ENCODE measurements at regions not wholly inside any gene's neighbourhood (a gene's known extent, or its start where the extent isn't known, plus 50 kb on each side); places are given as distances from the start of the nearest gene placed in this dataset.

DNA sequence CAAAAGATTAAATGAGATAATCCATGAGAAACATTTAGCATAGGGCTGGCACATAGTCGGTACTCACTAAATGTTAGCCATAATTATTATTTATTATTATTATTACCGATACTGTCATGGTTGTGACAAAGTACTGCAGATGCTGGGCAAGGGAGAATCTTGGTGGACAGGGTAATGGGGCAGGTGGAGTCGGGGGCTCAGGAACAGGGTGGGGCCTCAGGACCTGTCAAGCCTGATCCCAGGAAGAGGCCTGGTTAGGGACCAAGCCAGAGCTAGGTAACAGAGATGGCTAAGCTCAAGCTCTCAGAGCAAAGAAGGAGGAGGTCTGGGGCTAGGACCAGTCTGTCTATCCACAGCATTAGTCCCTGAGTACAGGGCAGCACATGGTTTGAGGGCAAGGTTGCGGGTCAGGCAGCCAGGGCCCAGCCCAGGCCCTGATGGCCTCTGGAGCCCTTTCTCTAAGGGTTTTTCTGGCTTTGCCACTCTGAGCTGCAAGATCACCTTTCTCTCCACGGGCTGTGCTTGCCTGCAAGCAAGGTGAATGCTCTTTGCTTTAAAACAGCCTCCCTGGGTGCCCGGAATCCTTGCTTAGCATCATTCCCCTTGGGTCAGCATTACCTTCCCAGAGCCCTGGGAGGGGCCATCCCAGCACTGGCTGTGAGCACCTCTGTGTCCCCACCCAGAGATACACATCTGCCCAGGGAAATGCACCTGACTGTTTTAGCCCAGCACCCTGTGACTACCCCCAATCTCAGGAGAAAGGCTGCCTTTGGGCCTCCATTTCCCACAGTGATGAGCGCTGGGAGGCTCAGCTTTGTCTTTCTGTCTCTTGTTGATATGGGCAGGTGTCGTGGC lies 572.0 kb downstream of the PTPRU start:
- Histone ChIP-seq H3K27ac (no peak overlapping the region), H3K27me3 (no peaks in the 10 kb centered on the region), H3K4me1 (peaks cover 5 to 14% of the 10 kb centered on the region in 2 donors), H3K9me3 (no peaks in the 10 kb centered on the region), H3K36me3 (no peaks in the 10 kb centered on the region), H3K4me3 (replicated peaks in 1 of 3) (no peak overlapping the region)
- DNase-seq, result no peak
- intact Hi-C loops (cut with DNase I), result no loop called here
- TF ChIP-seq, protein P1, sequence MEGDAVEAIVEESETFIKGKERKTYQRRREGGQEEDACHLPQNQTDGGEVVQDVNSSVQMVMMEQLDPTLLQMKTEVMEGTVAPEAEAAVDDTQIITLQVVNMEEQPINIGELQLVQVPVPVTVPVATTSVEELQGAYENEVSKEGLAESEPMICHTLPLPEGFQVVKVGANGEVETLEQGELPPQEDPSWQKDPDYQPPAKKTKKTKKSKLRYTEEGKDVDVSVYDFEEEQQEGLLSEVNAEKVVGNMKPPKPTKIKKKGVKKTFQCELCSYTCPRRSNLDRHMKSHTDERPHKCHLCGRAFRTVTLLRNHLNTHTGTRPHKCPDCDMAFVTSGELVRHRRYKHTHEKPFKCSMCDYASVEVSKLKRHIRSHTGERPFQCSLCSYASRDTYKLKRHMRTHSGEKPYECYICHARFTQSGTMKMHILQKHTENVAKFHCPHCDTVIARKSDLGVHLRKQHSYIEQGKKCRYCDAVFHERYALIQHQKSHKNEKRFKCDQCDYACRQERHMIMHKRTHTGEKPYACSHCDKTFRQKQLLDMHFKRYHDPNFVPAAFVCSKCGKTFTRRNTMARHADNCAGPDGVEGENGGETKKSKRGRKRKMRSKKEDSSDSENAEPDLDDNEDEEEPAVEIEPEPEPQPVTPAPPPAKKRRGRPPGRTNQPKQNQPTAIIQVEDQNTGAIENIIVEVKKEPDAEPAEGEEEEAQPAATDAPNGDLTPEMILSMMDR (IDR thresholded peaks at IDR 0.05), result no peak
- WGBS, 2 donors, result 79 to 83% methylated on average over 8 of the region's 8 CpGs

DNA sequence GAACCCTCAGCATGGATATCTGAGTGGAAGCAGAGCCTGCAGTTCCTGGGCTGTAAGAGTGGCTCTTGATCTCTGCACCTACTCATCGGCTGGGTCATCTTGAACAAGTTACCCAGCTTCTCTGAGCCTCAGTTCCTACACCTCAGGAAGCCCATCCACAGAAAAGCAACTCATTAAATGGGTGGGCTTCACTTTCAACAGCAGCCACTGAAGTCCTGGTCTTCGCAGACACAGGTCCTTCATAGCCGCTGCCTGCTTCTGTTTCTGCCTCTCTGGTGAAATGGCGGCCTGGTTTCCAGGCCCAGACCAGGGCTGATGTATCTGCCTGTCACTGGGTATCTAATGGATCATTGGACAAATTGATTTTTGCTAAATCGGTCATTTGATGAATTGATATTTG lies 571.4 kb downstream of the PTPRU start:
- intact Hi-C loops (cut with DNase I), result no loop called here
- Histone ChIP-seq H3K4me3 (replicated peaks in 1 of 3) (no peak overlapping the region), H3K9me3 (no peaks in the 10 kb centered on the region), H3K27me3 (no peaks in the 10 kb centered on the region), H3K27ac (no peak overlapping the region), H3K36me3 (no peaks in the 10 kb centered on the region), H3K4me1 (peaks cover 5 to 14% of the 10 kb centered on the region in 2 donors)
- WGBS, 2 donors, result 92 to 93% methylated on average over 5 of the region's 5 CpGs
- DNase-seq, result no peak
- TF ChIP-seq POLR2A (IDR thresholded peaks at IDR 0.05), result no peak
- TF ChIP-seq, protein P1 (IDR thresholded peaks at IDR 0.05), result no peak

DNA sequence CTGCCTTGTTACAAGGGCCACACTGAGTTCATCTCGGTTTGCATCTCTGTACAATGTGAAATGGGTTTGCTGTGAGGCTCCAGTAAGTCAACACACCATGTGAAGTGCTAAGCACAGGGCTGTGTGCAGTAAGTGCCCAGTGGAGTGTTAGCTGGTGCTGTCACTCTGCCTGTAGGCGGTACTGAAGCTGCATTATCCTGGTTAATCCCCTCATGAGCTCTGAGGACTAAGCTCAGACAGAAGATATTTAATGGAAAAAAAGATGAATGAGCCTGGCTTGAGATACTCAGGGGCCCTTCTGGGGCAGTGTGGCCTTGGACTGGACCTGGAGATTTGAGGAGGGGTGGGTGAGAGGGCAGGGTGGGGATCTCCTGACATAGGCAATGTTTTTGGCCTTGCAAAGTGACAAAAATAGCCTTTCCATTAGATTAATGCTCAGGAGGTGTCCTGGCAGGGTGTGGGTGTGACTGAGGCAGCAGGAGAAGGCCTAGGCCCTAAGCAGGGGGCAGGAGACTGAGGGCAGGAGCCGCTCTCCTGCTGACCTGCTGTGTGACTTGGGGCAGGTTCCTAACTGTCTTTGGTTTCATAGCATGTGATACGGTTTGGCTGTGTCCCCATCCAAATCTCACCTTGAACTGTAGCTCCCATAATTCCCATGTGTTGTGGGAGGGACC lies 570.5 kb downstream of the PTPRU start:
- no peak overlapping the region for H3K4me3 ChIP-seq (replicated peaks in 1 of 3)
- intact Hi-C loops (cut with DNase I), result no loop called here
- no peaks in the 10 kb centered on the region for H3K9me3 ChIP-seq
- 55 to 67% methylated on average over 4 of the region's 4 CpGs for WGBS, 2 donors
- H3K27ac ChIP-seq, result no peak overlapping the region
- peaks cover 5 to 14% of the 10 kb centered on the region in 2 donors for H3K4me1 ChIP-seq
- H3K27me3 ChIP-seq, result peaks cover under 1% of the 10 kb centered on the region
- no peak for TF ChIP-seq POLR2A (IDR thresholded peaks at IDR 0.05)
- TF ChIP-seq, protein P1 (IDR thresholded peaks at IDR 0.05), result no peak
- DNase-seq, result no peak
- no peaks in the 10 kb centered on the region for H3K36me3 ChIP-seq

DNA sequence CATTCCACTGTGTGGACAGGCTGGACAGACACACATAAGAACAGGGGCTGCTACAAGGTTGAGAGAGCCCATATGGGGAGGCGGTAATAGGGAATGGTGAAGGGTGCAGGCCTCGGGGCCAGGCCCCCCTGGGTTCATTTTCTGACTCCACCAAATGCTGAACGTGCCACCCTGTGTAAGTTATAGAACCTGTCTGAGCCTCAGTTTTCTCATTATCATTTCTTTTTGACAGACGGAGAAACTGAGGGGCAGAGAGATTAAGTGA lies 569.5 kb downstream of the PTPRU start:
- Histone ChIP-seq H3K27ac (no peak overlapping the region), H3K4me3 (replicated peaks in 1 of 3) (no peak overlapping the region), H3K36me3 (no peaks in the 10 kb centered on the region), H3K9me3 (no peaks in the 10 kb centered on the region), H3K4me1 (peaks cover 5 to 14% of the 10 kb centered on the region in 2 donors), H3K27me3 (peaks cover 5% of the 10 kb centered on the region)
- no peak for DNase-seq
- 46 to 59% methylated on average over 4 of the region's 4 CpGs for WGBS, 2 donors
- intact Hi-C loops (cut with DNase I), result no loop called here
- TF ChIP-seq, protein P1 (IDR thresholded peaks at IDR 0.05), result no peak
- TF ChIP-seq POLR2A (IDR thresholded peaks at IDR 0.05), result no peak

Measured in thyroid gland (tissue), 4 donors.